ENCODE measurements at regions not wholly inside any gene's neighbourhood (a gene's known extent, or its start where the extent isn't known, plus 50 kb on each side); places are given as distances from the start of the nearest gene placed in this dataset.

- TF ChIP-seq CTCF (IDR thresholded peaks at IDR 0.05; ENCODE audit: poor library complexity) (no peak), EZH2 (IDR thresholded peaks at IDR 0.05; ENCODE audit: borderline replicate concordance) (no peak), EZH2phosphoT487 (IDR thresholded peaks at IDR 0.05; ENCODE audit: low read depth, severe bottlenecking, unreplicated experiment) (no peak)
These were observed 145.1 kb downstream of the NFKBIZ start for GRCh38 chr3:101994386-101994785.
